ENCODE measurements at regions not wholly inside any gene's neighbourhood (a gene's known extent, or its start where the extent isn't known, plus 50 kb on each side); places are given as distances from the start of the nearest gene placed in this dataset.
"Not testable (repeated sequence)": the region's sequence is repeated elsewhere in the genome, so short reads cannot be mapped to it uniquely, and the experiment has no call there.

- no peak for TF ChIP-seq ZNF76 (CRISPR knock-in tag; IDR thresholded peaks at IDR 0.05; ENCODE audit: borderline replicate concordance)
Measured at GRCh38 chr12:131226345-131227265, 272.9 kb downstream of the ADGRD1 start (continued).

- H4K20me1 ChIP-seq (replicated peaks; ENCODE audit: control insufficient read depth, insufficient read depth, low read length); H3K27me3 ChIP-seq (ENCODE audit: control insufficient read depth in 2 of 2, insufficient read depth in 2 of 2, low read length in 2 of 2); POLR2A ChIA-PET; ATAC-seq; BruUV-seq (replicated peaks); H3K9me3 ChIP-seq (replicated peaks; ENCODE audit: control insufficient read depth, insufficient read depth, low read depth, low read length); in situ Hi-C loops (cut with MboI); FAIRE-seq; H3K9me1 ChIP-seq (ENCODE audit: control insufficient read depth, insufficient read depth, low read length); H3K27ac ChIP-seq (ENCODE audit: extremely low read depth, low read depth, low read length); CTCF ChIA-PET (ENCODE audit: low intra/inter-chr PET ratio); H2AFZ ChIP-seq (ENCODE audit: low read depth, low read length); H3K79me2 ChIP-seq (ENCODE audit: control insufficient read depth, insufficient read depth, low read length); intact Hi-C loops (cut with micrococcal nuclease); DNase-seq (ENCODE audit: extremely low read depth in 1 of 4, low spot score in 3 of 4); H3K4me3 ChIP-seq; H3K9ac ChIP-seq (ENCODE audit: insufficient read depth in 1 of 2, low read depth in 2 of 2, low read length in 2 of 2); H3K36me3 ChIP-seq (ENCODE audit: control insufficient read depth, insufficient read depth, low read length); H3K4me2 ChIP-seq (ENCODE audit: insufficient read depth, low read length): not testable (repeated sequence)
- WGBS (ENCODE audit: insufficient coverage, low coverage, missing lambda C conversion rate): 100% methylated on average over 2 of the region's 22 CpGs
- H3K4me1 ChIP-seq (replicated peaks in 1 of 2; ENCODE audit: control insufficient read depth in 2 of 2, insufficient read depth in 2 of 2, low read length in 2 of 2): peaks cover 40 to 66% of the 10 kb centered on the region in 2 experiments
Measured at GRCh38 chr12:131227641-131228040, 273.9 kb downstream of the ADGRD1 start.

GRCh38 chr12:131229079-131229425, 275.3 kb downstream of the ADGRD1 start:
- H4K20me1 ChIP-seq (replicated peaks; ENCODE audit: control insufficient read depth, insufficient read depth, low read length); FAIRE-seq; H3K4me3 ChIP-seq; H3K36me3 ChIP-seq (ENCODE audit: control insufficient read depth, insufficient read depth, low read length); H3K79me2 ChIP-seq (ENCODE audit: control insufficient read depth, insufficient read depth, low read length); H3K27me3 ChIP-seq (ENCODE audit: control insufficient read depth in 2 of 2, insufficient read depth in 2 of 2, low read length in 2 of 2); ATAC-seq; DNase-seq (ENCODE audit: extremely low read depth in 1 of 4, low spot score in 3 of 4); CTCF ChIA-PET (ENCODE audit: low intra/inter-chr PET ratio); in situ Hi-C loops (cut with MboI); H3K9me3 ChIP-seq (replicated peaks; ENCODE audit: control insufficient read depth, insufficient read depth, low read depth, low read length); H3K9me1 ChIP-seq (ENCODE audit: control insufficient read depth, insufficient read depth, low read length); intact Hi-C loops (cut with micrococcal nuclease): not testable (repeated sequence)
- Histone ChIP-seq H2AFZ (ENCODE audit: low read depth, low read length) (peak overlapping the region; percentile 47), H3K4me1 (replicated peaks in 1 of 2; ENCODE audit: control insufficient read depth in 2 of 2, insufficient read depth in 2 of 2, low read length in 2 of 2) (peaks cover 40 to 57% of the 10 kb centered on the region in 2 experiments), H3K27ac (ENCODE audit: extremely low read depth, low read depth, low read length) (peak overlapping the region; percentile 93), H3K9ac (ENCODE audit: insufficient read depth in 1 of 2, low read depth in 2 of 2, low read length in 2 of 2) (peak overlapping the region; percentile 72 to 90), H3K4me2 (ENCODE audit: insufficient read depth, low read length) (peak overlapping the region; percentile 76)
- POLR2A ChIA-PET: interaction anchor here (1.0 to 2.2 kb wide), 4 partner anchors 10 to 734 kb away, joined by 3 to 14 read pairs (median 6); no protein-coding TSS in a partner anchor
- WGBS (ENCODE audit: insufficient coverage, low coverage, missing lambda C conversion rate): 50% methylated on average over 1 of the region's 7 CpGs
- TF ChIP-seq POLR2AphosphoS5 (IDR thresholded peaks at IDR 0.05; ENCODE audit: control insufficient read depth, insufficient read depth, low read depth, low read length): 0 out of 2 replicates have a peak, but pooled peaks have one; percentile 2
- TF ChIP-seq MEIS2 (IDR thresholded peaks at IDR 0.05; ENCODE audit: partially characterized antibody): peak; percentile 0
- 0 out of 2 replicates have a peak, but pooled peaks have one; percentile 6 for TF ChIP-seq FOXO4 (CRISPR knock-in tag; IDR thresholded peaks at IDR 0.05)
- peak; percentile 82 for TF ChIP-seq POLR2A (conservative IDR thresholded peaks at IDR 0.05)
- peak; percentile 92 for TF ChIP-seq THRAP3 (IDR thresholded peaks at IDR 0.05; ENCODE audit: borderline replicate concordance)
- peak; percentile 72 to 83; a peak in 3 of 4 replicates for TF ChIP-seq MLLT1 (IDR thresholded peaks at IDR 0.05)
- TF ChIP-seq HDGF (IDR thresholded peaks at IDR 0.05): 0 out of 2 replicates have a peak, but pooled peaks have one; percentile 47
- peak; percentile 75; the same call in 1 of the 2 replicates for TF ChIP-seq SUPT5H (IDR thresholded peaks at IDR 0.05)
- TSS peak; percentile 97 for BruUV-seq (replicated peaks)
